Dendritic cell treated with granulocyte-macrophage colony-stimulating factor and Interleukin-4, amounts not matched to agents 40 ng/mL and 50 ng/mL, for 4 days (primary cell): ENCODE measurements at regions not wholly inside any gene's neighbourhood (a gene's known extent, or its start where the extent isn't known, plus 50 kb on each side); places are given as distances from the start of the nearest gene placed in this dataset.
"Not testable (repeated sequence)": the region's sequence is repeated elsewhere in the genome, so short reads cannot be mapped to it uniquely, and the experiment has no call there.

ENCODE experiments used
- H3K27ac Mint-ChIP-seq: one replicate; pipeline ENCODE4 v1.8.0; 2022; ENCODE audit warnings: mild to moderate bottlenecking, mixed read lengths
- H3K27me3 Mint-ChIP-seq: one replicate; pipeline ENCODE4 v1.8.0; 2022; ENCODE audit warnings: mild to moderate bottlenecking, mixed read lengths
- H3K36me3 Mint-ChIP-seq: one replicate; pipeline ENCODE4 v1.8.0; 2022; ENCODE audit warnings: low read depth, mixed read lengths
- H3K4me1 Mint-ChIP-seq: one replicate; pipeline ENCODE4 v1.8.0; 2022; ENCODE audit warnings: low read depth, mixed read lengths
- H3K4me3 Mint-ChIP-seq: one replicate; pipeline ENCODE4 v1.8.0; 2022; ENCODE audit warnings: mild to moderate bottlenecking, moderate library complexity, mixed read lengths
- H3K9me3 Mint-ChIP-seq: one replicate; pipeline ENCODE4 v1.8.0; 2022; ENCODE audit warnings: mixed read lengths
- intact Hi-C: fragments of 100-400 bp; cut with micrococcal nuclease; formaldehyde crosslinking; loops from one replicate; pipeline ENCODE4 v1.15.0; 2022

GRCh38 chr1:117753652-117754051 is 147.8 kb downstream of the TENT5C start:
- Mint-ChIP-seq H3K27ac (no peak overlapping the region), H3K27me3 (peaks cover 12% of the 10 kb centered on the region)
- intact Hi-C loops = loop anchor here (1.0 to 10.0 kb wide), 2 partner anchors 79 to 218 kb away; no protein-coding TSS in a partner anchor

GRCh38 chr1:117754061-117754969 is 148.5 kb downstream of the TENT5C start:
- Mint-ChIP-seq H3K36me3 (no peaks in the 10 kb centered on the region), H3K27ac (no peak overlapping the region), H3K27me3 (peaks cover 18% of the 10 kb centered on the region), H3K4me3 (no peak overlapping the region), H3K9me3 (no peaks in the 10 kb centered on the region), H3K4me1 (peaks cover 16% of the 10 kb centered on the region)
- intact Hi-C loops = loop anchor here (10.0 kb wide), 1 partner anchor 80 kb away; no protein-coding TSS in a partner anchor

More at GRCh38 chr1:117753652-117754051, 147.8 kb downstream of the TENT5C start:
- Mint-ChIP-seq H3K4me1 (peaks cover 11% of the 10 kb centered on the region), H3K9me3 (no peaks in the 10 kb centered on the region), H3K36me3 (no peaks in the 10 kb centered on the region), H3K4me3 (no peak overlapping the region)

GRCh38 chr1:117757668-117758067 is 151.8 kb downstream of the TENT5C start:
- Mint-ChIP-seq H3K4me1 (peaks cover 16% of the 10 kb centered on the region), H3K9me3 (no peaks in the 10 kb centered on the region), H3K27ac (no peak overlapping the region), H3K36me3 (no peaks in the 10 kb centered on the region), H3K4me3 (no peak overlapping the region), H3K27me3 (peaks cover 18% of the 10 kb centered on the region)
- intact Hi-C loops = loop anchor here (2.0 to 10.0 kb wide), 3 partner anchors 83 to 690 kb away; no protein-coding TSS in a partner anchor

GRCh38 chr1:117758444-117759316 is 152.8 kb downstream of the TENT5C start:
- Mint-ChIP-seq H3K27ac (no peak overlapping the region), H3K4me1 (peaks cover 10% of the 10 kb centered on the region), H3K4me3 (peak overlapping the region; percentile 66), H3K36me3 (no peaks in the 10 kb centered on the region), H3K27me3 (peaks cover 15% of the 10 kb centered on the region), H3K9me3 (no peaks in the 10 kb centered on the region)
- intact Hi-C loops = loop anchor here (2.0 to 10.0 kb wide), 3 partner anchors 84 to 691 kb away; no protein-coding TSS in a partner anchor

- H3K27me3 Mint-ChIP-seq = peaks cover 15% of the 10 kb centered on the region
- H3K36me3 Mint-ChIP-seq = no peaks in the 10 kb centered on the region
- no peaks in the 10 kb centered on the region for H3K9me3 Mint-ChIP-seq
- intact Hi-C loops = loop anchor here (2.0 to 10.0 kb wide), 3 partner anchors 85 to 692 kb away; no protein-coding TSS in a partner anchor
- H3K27ac Mint-ChIP-seq = no peak overlapping the region
- no peak overlapping the region for H3K4me3 Mint-ChIP-seq
- H3K4me1 Mint-ChIP-seq = peaks cover 9% of the 10 kb centered on the region
These were observed 153.7 kb downstream of the TENT5C start for GRCh38 chr1:117759535-117759934.

- H3K36me3 Mint-ChIP-seq = no peaks in the 10 kb centered on the region
- H3K27ac Mint-ChIP-seq = no peak overlapping the region
- H3K9me3 Mint-ChIP-seq = no peaks in the 10 kb centered on the region
- no peak overlapping the region for H3K4me3 Mint-ChIP-seq
- peaks cover 9% of the 10 kb centered on the region for H3K4me1 Mint-ChIP-seq
- H3K27me3 Mint-ChIP-seq = peaks cover 15% of the 10 kb centered on the region
- intact Hi-C loops = no loop called here
These were observed 154.2 kb downstream of the TENT5C start for GRCh38 chr1:117760069-117760468.

GRCh38 chr1:117760485-117760884 is 154.6 kb downstream of the TENT5C start:
- no peaks in the 10 kb centered on the region for H3K9me3 Mint-ChIP-seq
- peaks cover 15% of the 10 kb centered on the region for H3K27me3 Mint-ChIP-seq
- intact Hi-C loops = no loop called here

GRCh38 chr1:117767756-117768155 is 161.7 kb downstream of the GDAP2 start:
- H3K4me3 Mint-ChIP-seq, intact Hi-C loops: not testable (repeated sequence)

More at GRCh38 chr1:117760485-117760884, 154.6 kb downstream of the TENT5C start:
- H3K4me3 Mint-ChIP-seq = no peak overlapping the region
- H3K4me1 Mint-ChIP-seq = peaks cover 9% of the 10 kb centered on the region
- no peak overlapping the region for H3K27ac Mint-ChIP-seq
- H3K36me3 Mint-ChIP-seq = no peaks in the 10 kb centered on the region

GRCh38 chr1:117770981-117771531 is 158.4 kb downstream of the GDAP2 start:
- Mint-ChIP-seq H3K36me3 (no peaks in the 10 kb centered on the region), H3K9me3 (peaks cover 70% of the 10 kb centered on the region), H3K4me3 (no peak overlapping the region), H3K27me3 (peaks cover 3% of the 10 kb centered on the region), H3K4me1 (no peaks in the 10 kb centered on the region), H3K27ac (no peak overlapping the region)
- intact Hi-C loops = no loop called here

More at GRCh38 chr1:117767756-117768155, 161.7 kb downstream of the GDAP2 start:
- H3K27ac Mint-ChIP-seq, H3K27me3 Mint-ChIP-seq, H3K36me3 Mint-ChIP-seq, H3K4me1 Mint-ChIP-seq: not testable (repeated sequence)
- peaks cover 63% of the 10 kb centered on the region for H3K9me3 Mint-ChIP-seq

- no peaks in the 10 kb centered on the region for H3K36me3 Mint-ChIP-seq
- H3K27me3 Mint-ChIP-seq = peaks cover 2% of the 10 kb centered on the region
- no peaks in the 10 kb centered on the region for H3K4me1 Mint-ChIP-seq
- peaks cover 8% of the 10 kb centered on the region for H3K9me3 Mint-ChIP-seq
- no peak overlapping the region for H3K27ac Mint-ChIP-seq
- no peak overlapping the region for H3K4me3 Mint-ChIP-seq
- intact Hi-C loops = no loop called here
These were observed 150.1 kb downstream of the GDAP2 start for GRCh38 chr1:117779364-117779763.

- peaks cover 8% of the 10 kb centered on the region for H3K9me3 Mint-ChIP-seq
- H3K27me3 Mint-ChIP-seq = no peaks in the 10 kb centered on the region
- H3K27ac Mint-ChIP-seq = no peak overlapping the region
- intact Hi-C loops = no loop called here
- H3K36me3 Mint-ChIP-seq = no peaks in the 10 kb centered on the region
- H3K4me1 Mint-ChIP-seq = no peaks in the 10 kb centered on the region
- H3K4me3 Mint-ChIP-seq = no peak overlapping the region
These were observed 148.5 kb downstream of the GDAP2 start for GRCh38 chr1:117780687-117781475.

- H3K27ac Mint-ChIP-seq = no peak overlapping the region
- H3K4me3 Mint-ChIP-seq = no peak overlapping the region
- intact Hi-C loops = no loop called here
- H3K36me3 Mint-ChIP-seq = no peaks in the 10 kb centered on the region
- H3K27me3 Mint-ChIP-seq = no peaks in the 10 kb centered on the region
- H3K4me1 Mint-ChIP-seq = no peaks in the 10 kb centered on the region
- peaks cover 8% of the 10 kb centered on the region for H3K9me3 Mint-ChIP-seq
These were observed 147.4 kb downstream of the GDAP2 start for GRCh38 chr1:117782056-117782455.
